Muscle layer of duodenum (tissue), 2 donors: ENCODE measurements at regions not wholly inside any gene's neighbourhood (a gene's known extent, or its start where the extent isn't known, plus 50 kb on each side); places are given as distances from the start of the nearest gene placed in this dataset.

Experiments
- H3K27ac ChIP-seq: one replicate; pipeline ENCODE4 v1.7.0; 2013; ENCODE audit warnings: mild to moderate bottlenecking, low read length
- H3K27me3 ChIP-seq: one replicate; pipeline ENCODE4 v1.7.0; 2013; ENCODE audit warnings: low read depth, mild to moderate bottlenecking, control low read depth, low read length
- H3K36me3 ChIP-seq, 2 donors: one replicate each; pipeline ENCODE4 v1.7.0; 2013; ENCODE audit warnings: low read length in 2 of 2, control low read depth in 1 of 2, mild to moderate bottlenecking in 1 of 2; ENCODE audit not compliant: insufficient read depth in 2 of 2, control insufficient read depth in 1 of 2
- H3K4me1 ChIP-seq, 2 donors: one replicate each; pipeline ENCODE4 v1.7.0; 2013; ENCODE audit warnings: low read length in 2 of 2, mild to moderate bottlenecking in 2 of 2, control low read depth in 1 of 2, moderate library complexity in 1 of 2; ENCODE audit not compliant: insufficient read depth in 2 of 2, control insufficient read depth in 1 of 2
- H3K4me3 ChIP-seq, 2 donors: one replicate each; pipeline ENCODE4 v1.7.0; 2013; ENCODE audit warnings: low read length in 2 of 2, low read depth in 1 of 2, mild to moderate bottlenecking in 1 of 2
- H3K9me3 ChIP-seq, 2 donors: one replicate each; pipeline ENCODE4 v1.7.0; 2013; ENCODE audit warnings: low read length in 2 of 2, control low read depth in 1 of 2, mild to moderate bottlenecking in 1 of 2; ENCODE audit not compliant: control insufficient read depth in 1 of 2
- donor health status: healthy.

DNA sequence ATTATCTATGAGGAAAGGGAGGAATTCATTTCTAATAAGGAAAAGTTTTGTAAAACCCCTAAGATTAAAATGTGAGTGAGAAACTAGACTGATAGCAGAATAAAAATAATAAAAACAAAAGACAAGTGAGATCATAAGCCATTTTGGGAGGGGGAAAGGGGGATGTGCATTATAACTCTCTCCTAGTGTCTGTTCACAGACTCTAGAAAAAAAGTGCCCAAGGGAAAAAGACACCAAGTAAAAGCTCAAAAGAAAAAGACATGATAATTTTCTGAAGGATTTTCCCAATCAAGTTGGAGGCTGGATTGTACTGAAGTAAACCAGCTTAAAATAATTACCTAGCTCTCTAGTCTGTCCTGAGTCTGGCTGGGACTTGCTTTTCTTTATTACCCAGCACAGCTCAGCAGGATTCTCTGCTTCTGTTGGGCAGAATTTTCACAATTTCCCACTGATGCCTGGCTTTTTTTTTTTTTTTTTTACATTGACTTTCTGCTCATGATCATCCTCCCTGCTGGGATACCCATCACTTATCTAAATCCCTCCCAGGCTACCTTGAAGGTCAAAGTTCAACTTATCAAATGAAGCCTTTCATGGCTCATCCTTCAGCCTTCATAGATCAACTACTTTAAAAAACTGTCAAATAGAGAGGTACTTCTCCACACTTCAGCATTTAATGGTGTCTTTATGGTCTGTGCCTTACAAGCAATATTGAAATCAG, 124.2 kb upstream of the KCNJ16 start:
- no peaks in the 10 kb centered on the region for H3K27me3 ChIP-seq
- H3K27ac ChIP-seq, result no peak overlapping the region

DNA sequence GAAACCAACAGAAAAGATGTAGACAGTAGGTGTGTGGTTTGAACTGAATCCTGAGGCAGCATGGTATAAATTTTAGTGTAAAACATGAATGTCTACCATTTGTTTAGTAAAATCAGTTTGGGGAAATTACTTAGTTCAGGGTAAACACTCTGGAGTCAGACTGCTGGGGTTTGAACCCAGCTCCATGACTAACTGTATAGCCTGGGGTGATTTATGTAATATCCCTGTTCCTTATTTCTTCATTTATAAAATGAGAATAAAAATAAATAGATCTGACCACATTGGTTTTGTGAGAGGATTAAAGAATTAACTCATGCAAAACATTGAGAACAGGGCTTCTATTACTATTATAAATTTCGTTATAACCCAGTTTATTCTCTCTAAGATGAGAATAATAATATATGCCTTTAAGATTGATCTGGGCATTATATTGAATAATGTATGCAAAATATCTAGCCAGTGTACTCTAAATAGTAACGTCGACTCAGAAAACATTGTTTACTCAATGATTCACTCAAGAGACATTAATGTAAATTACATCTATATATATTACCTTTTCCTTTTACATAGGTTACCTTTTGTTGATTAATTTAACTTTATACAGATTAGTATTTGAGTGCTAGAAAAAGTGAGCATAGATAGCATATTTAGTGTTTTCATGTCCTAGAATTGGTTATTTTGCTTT, 120.6 kb upstream of the KCNJ16 start:
- no peaks in the 10 kb centered on the region for H3K27me3 ChIP-seq
- no peaks in the 10 kb centered on the region for H3K9me3 ChIP-seq
- H3K36me3 ChIP-seq, result no peaks in the 10 kb centered on the region
- no peaks in the 10 kb centered on the region for H3K4me1 ChIP-seq
- H3K4me3 ChIP-seq, result no peak overlapping the region
- no peak overlapping the region for H3K27ac ChIP-seq

More for the DNA sequence above, 124.2 kb upstream of the KCNJ16 start:
- Histone ChIP-seq H3K4me1 (peaks cover 0 to 4% of the 10 kb centered on the region in 2 donors), H3K9me3 (no peaks in the 10 kb centered on the region), H3K4me3 (no peak overlapping the region), H3K36me3 (no peaks in the 10 kb centered on the region)

DNA sequence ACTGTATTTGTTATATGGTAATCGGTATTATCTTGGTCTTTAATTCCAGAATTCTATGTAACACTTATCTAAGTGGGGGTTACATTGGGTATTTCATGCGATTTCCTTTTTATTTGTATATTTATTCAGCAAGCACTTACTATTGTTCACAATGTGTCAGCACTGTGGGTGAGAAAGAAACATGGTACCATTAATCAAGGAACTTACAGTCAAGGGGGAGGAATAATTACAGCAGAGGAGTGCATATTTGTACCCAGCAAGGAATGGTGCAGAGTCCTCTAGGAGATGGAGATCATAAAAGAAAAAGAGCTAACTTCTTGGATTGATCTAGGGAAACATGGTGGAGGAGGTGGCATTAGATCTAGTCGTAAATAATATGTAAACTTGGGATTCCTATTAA, 117.0 kb upstream of the KCNJ16 start:
- Histone ChIP-seq H3K4me3 (no peak overlapping the region), H3K36me3 (no peaks in the 10 kb centered on the region), H3K4me1 (peaks cover 0 to 21% of the 10 kb centered on the region in 2 donors), H3K27ac (no peak overlapping the region), H3K9me3 (no peaks in the 10 kb centered on the region), H3K27me3 (no peaks in the 10 kb centered on the region)

DNA sequence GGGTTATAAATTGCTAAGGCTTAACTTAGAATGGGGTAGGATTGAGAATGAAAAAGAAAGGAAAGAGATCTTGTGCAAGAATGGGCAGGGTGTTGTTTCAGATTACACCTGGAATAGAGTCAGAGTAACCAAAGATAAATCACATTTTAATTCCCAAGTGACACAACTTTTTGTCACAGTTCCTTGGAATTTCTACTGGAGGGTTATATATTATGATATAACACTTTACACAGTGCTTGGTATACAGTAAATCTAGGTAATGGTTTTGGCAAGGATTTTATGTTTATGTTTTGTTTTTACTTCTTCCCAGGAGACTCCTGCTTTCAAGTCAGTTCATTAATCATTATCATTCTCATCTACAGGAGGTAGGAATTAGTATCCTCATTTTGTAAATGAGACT, 115.7 kb upstream of the KCNJ16 start:
- Histone ChIP-seq H3K27ac (no peak overlapping the region), H3K27me3 (no peaks in the 10 kb centered on the region), H3K4me3 (no peak overlapping the region), H3K4me1 (peaks cover 0 to 21% of the 10 kb centered on the region in 2 donors), H3K9me3 (no peaks in the 10 kb centered on the region), H3K36me3 (no peaks in the 10 kb centered on the region)

DNA sequence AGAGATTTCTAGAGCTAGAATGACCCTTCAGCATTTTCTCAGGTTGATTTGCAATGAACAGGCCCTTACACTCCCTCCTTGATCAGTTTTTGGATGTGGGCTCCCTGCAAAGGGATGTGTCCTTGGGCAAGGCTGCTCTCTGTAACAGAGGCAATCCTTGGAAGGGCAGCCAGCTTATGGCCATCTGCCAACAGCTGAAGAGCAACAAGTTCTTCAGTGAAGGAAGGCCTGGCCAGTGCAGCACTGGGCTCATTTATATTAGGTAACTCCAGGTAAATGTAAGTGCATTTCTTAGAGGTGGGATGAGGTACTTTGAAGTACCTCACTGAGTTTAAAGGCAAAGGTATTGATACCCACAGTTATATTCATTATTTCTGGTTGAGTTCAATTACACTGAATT, 114.3 kb upstream of the KCNJ16 start:
- Histone ChIP-seq H3K4me3 (no peak overlapping the region), H3K4me1 (peaks cover 0 to 21% of the 10 kb centered on the region in 2 donors), H3K27ac (no peak overlapping the region), H3K36me3 (no peaks in the 10 kb centered on the region), H3K9me3 (peaks cover 0 to 5% of the 10 kb centered on the region in 2 donors), H3K27me3 (no peaks in the 10 kb centered on the region)

DNA sequence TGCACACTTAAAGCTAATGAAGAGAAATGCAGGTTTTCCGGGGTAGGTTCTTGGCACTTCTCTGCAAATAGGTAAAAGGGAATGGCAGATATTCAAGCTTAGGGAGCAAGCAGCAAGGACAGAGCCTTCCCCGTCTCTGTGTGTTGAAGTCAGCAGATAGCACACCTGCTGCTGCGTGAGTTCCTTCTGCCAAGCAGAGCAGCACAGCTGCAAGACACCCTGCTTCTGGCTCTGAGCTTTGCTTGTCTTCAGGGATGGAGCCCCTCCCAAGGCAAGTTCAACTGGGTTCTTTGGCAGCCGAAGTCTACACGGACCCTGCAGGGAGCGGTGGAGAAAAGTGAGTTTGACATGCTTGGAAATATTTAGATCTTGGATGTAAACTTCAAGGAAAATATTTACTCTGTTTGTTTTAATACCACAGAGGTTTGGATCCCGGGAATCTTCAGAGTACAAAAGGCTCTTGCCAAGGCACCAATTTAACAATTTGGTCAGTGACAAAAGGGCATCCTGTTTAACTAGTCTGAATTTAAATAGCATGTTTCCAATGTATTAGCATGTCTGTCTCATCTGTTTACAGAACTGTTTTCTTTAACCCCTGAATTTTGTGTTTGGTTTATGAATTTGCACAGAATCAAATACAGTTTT, 113.4 kb upstream of the KCNJ16 start:
- H3K4me3 ChIP-seq, result no peak overlapping the region
- H3K4me1 ChIP-seq, result peaks cover 0 to 21% of the 10 kb centered on the region in 2 donors
- H3K9me3 ChIP-seq, result peaks cover 0 to 5% of the 10 kb centered on the region in 2 donors
- H3K27me3 ChIP-seq, result no peaks in the 10 kb centered on the region
- H3K36me3 ChIP-seq, result no peaks in the 10 kb centered on the region
- no peak overlapping the region for H3K27ac ChIP-seq

DNA sequence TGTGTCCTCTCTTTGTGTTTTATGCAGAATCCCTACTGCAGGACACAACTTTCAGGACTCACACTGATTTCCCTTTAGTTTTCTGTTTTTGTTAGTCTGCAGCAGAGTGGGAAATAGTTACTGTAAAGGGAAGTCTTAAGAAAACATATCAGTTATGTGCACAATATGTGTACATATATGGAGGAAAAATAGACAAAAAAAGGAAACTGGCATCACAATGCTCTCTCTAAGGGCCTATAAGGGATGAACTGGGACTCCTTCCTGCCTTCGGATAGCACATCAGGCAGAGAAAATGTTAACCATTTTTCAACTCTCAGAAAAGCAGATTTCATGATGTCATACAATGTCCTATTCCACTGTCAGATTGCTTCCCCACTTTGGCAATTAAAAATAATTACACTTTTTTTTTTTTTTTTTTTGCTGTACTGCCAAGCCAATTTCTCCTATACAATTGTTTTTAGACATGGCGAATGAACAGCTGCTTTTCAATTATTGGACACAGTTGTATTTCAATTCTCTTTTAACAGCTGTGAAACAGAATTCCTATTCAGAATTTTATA, 112.5 kb upstream of the KCNJ16 start:
- Histone ChIP-seq H3K27ac (no peak overlapping the region), H3K36me3 (no peaks in the 10 kb centered on the region), H3K9me3 (peaks cover 0 to 5% of the 10 kb centered on the region in 2 donors), H3K4me3 (no peak overlapping the region), H3K27me3 (no peaks in the 10 kb centered on the region), H3K4me1 (peaks cover 0 to 21% of the 10 kb centered on the region in 2 donors)

DNA sequence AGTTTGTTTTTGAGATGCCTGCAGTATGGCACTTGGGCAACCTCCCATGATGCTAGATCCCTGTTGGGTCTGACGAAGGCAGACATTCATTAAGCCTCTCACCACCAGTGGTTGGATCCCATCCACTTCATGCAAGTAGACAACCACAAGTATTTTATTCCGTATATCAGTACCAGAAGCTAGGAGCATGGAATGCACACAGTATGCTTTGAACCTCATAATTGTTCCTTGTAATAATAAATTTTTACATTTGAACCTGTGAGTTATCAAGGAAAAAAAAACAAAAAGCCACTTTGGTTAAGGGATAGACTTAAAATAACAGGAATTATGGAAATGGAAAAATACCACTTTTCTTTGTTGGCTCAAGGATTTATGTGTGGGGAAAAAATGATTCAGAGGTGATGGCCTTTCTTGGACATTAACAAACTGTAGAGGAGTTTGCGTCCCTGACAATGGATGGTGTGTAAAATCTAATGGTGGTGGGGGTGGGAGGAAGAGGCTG, 107.1 kb upstream of the KCNJ16 start:
- Histone ChIP-seq H3K36me3 (no peaks in the 10 kb centered on the region), H3K27me3 (no peaks in the 10 kb centered on the region), H3K9me3 (peaks cover 0 to 5% of the 10 kb centered on the region in 2 donors), H3K4me3 (no peak overlapping the region), H3K4me1 (no peaks in the 10 kb centered on the region), H3K27ac (no peak overlapping the region)

DNA sequence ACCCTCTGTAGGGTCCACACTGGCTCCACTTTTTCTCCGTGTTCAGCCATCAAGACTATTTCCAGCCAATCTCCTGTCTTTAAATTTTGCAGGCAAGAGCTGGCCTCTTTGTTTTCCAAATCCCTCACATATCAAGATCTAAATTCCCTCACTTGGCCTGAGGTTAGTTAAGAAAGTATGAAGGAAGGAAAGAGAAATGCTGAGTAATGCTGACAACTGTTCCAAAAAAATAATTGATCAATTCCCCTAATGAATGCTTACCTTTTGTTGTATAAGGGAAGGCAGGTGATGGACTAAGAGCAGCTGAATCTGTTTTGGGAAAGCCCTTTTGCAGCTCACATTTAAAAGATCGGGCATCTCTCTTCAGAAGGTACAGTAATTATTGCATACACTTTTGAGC, 105.1 kb upstream of the KCNJ16 start:
- Histone ChIP-seq H3K36me3 (no peaks in the 10 kb centered on the region), H3K27me3 (no peaks in the 10 kb centered on the region), H3K4me3 (no peak overlapping the region), H3K9me3 (peaks cover 0 to 9% of the 10 kb centered on the region in 2 donors), H3K27ac (no peak overlapping the region), H3K4me1 (no peaks in the 10 kb centered on the region)

DNA sequence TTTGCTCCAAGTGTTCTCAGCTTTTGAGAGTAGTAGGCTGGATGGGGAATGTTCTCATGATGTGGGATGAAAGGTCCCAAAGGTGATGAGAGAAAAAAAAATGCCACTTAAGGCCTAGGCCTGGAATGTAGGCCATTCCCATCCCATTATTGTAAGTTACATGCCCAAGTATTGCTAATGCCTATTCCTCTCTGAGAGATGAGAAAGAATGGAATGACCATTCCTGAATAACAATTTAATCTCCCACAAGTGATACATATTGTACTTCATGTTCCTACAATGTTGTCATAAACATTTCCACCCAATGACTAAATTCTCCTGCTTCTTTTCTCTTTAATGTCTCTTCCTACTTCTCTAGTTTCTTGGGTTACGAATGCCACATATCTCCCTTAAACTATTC, 102.8 kb upstream of the KCNJ16 start:
- Histone ChIP-seq H3K36me3 (no peaks in the 10 kb centered on the region), H3K9me3 (peaks cover 0 to 7% of the 10 kb centered on the region in 2 donors), H3K27ac (no peak overlapping the region), H3K4me1 (no peaks in the 10 kb centered on the region), H3K27me3 (no peaks in the 10 kb centered on the region), H3K4me3 (no peak overlapping the region)

DNA sequence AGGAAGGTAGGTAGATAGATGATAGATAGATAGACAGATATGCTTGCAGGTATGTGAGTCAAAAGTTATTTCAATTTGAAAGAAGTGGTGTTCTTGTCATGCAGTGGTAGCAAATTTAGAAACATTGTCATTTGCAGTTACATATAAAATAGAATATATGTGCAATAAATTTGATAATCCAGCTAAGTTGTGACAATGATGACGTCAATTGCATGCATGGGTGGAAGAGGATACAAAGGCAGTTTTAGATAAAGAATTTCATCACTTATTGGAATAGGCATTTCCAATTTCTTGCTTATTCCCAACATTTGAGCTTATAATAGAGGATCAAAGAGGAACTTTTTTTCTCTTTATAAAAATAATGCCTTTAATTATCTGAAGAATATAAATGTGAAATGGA, 99.2 kb upstream of the KCNJ16 start:
- H3K4me1 ChIP-seq, result no peaks in the 10 kb centered on the region
- H3K27ac ChIP-seq, result no peak overlapping the region
- H3K36me3 ChIP-seq, result no peaks in the 10 kb centered on the region
- peaks cover 0 to 7% of the 10 kb centered on the region in 2 donors for H3K9me3 ChIP-seq
- H3K27me3 ChIP-seq, result no peaks in the 10 kb centered on the region
- H3K4me3 ChIP-seq, result no peak overlapping the region
